ENCODE measurements at regions not wholly inside any gene's neighbourhood (a gene's known extent, or its start where the extent isn't known, plus 50 kb on each side); places are given as distances from the start of the nearest gene placed in this dataset.

- DNase-seq, result no peak
Measured at GRCh38 chr15:62822228-62822627, 220.3 kb upstream of the TPM1 start.

GRCh38 chr15:62823561-62823960 lies 219.0 kb upstream of the TPM1 start:
- no peak for DNase-seq

- DNase-seq, result no peak
Measured at GRCh38 chr15:62824111-62825015, 218.2 kb upstream of the TPM1 start.

GRCh38 chr15:62825191-62825590 lies 217.4 kb upstream of the TPM1 start:
- no peak for DNase-seq

- no peak for DNase-seq
Measured at GRCh38 chr15:62826561-62826960, 216.0 kb upstream of the TPM1 start.

- DNase-seq, result no peak
Measured at GRCh38 chr15:62828364-62828763, 214.2 kb upstream of the TPM1 start.

- DNase-seq, result no peak
Measured at GRCh38 chr15:62832231-62832630, 210.3 kb upstream of the TPM1 start.

- DNase-seq, result no peak
Measured at GRCh38 chr15:62833646-62834045, 208.9 kb upstream of the TPM1 start.

- DNase-seq, result no peak
Measured at GRCh38 chr15:62834686-62835329, 207.7 kb upstream of the TPM1 start.

- DNase-seq, result no peak
Measured at GRCh38 chr15:62835351-62835750, 207.2 kb upstream of the TPM1 start.

GRCh38 chr15:62835762-62836161 lies 206.8 kb upstream of the TPM1 start:
- DNase-seq, result no peak

- no peak for DNase-seq
Measured at GRCh38 chr15:62840526-62841268, 201.8 kb upstream of the TPM1 start.

- DNase-seq, result no peak
Measured at GRCh38 chr15:62841269-62841628, 201.3 kb upstream of the TPM1 start.

- no peak for DNase-seq
Measured at GRCh38 chr15:62841891-62842559, 200.5 kb upstream of the TPM1 start.

GRCh38 chr15:62843311-62843710 lies 199.2 kb upstream of the TPM1 start:
- DNase-seq, result no peak

GRCh38 chr15:62844564-62845240 lies 197.8 kb upstream of the TPM1 start:
- DNase-seq, result no peak

GRCh38 chr15:62845241-62846126 lies 197.1 kb upstream of the TPM1 start:
- DNase-seq, result no peak

- no peak for DNase-seq
Measured at GRCh38 chr15:62846131-62846804, 196.3 kb upstream of the TPM1 start.

- DNase-seq, result no peak
Measured at GRCh38 chr15:62846805-62847495, 195.6 kb upstream of the TPM1 start.

GRCh38 chr15:62847900-62848489 lies 194.6 kb upstream of the TPM1 start:
- DNase-seq, result peak; percentile 10
